ENCODE measurements at regions not wholly inside any gene's neighbourhood (a gene's known extent, or its start where the extent isn't known, plus 50 kb on each side); places are given as distances from the start of the nearest gene placed in this dataset.
"Not testable (repeated sequence)": the region's sequence is repeated elsewhere in the genome, so short reads cannot be mapped to it uniquely, and the experiment has no call there.

DNA sequence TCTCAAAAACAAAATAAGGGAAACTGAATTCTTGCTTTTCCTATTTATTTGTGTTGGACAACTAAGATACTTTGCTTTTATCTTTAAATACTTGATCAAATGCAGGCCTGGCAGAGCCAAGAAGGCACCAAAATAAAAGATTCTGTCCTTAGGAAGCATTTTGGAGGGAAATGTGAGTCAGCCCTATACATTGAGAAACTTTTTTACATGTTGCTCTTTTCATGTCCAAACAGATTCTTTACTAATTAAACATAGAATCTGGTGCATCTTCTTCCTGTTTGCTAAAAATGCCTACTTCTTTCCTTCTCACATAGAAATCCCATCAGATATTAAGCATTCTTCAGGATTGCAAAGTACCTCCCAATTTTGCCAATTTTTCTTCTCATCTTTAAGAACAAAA, 1160.4 kb downstream of the EFNA5 start:
- in situ Hi-C loops (cut with HindIII; ENCODE audit: low sequenced_read_pairs) = no loop called here

GRCh38 chr5:106508894-106509293, 1161.8 kb downstream of the EFNA5 start:
- in situ Hi-C loops (cut with HindIII; ENCODE audit: low sequenced_read_pairs) = no loop called here

GRCh38 chr5:106493910-106494309, 1176.8 kb downstream of the EFNA5 start:
- in situ Hi-C loops (cut with HindIII; ENCODE audit: low sequenced_read_pairs) = no loop called here

DNA sequence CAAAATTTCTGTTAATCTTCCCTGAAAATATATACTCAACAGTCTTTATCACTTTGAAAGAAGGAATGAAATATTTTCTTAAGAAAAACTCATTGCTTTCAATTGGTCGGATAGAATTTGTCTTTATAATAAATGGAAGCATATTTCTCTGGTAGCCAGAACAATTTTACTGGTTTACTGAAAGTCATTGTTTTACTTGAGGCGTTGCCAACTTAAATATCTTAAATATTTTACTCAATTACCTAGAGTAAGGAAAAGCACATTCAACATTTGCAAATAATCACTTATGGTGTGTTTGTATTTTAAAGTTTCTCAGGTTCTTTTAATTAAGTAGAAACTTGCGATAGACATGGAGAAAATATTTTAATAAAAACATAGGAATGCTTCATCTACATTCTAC, 1181.7 kb downstream of the EFNA5 start:
- in situ Hi-C loops (cut with HindIII; ENCODE audit: low sequenced_read_pairs) = no loop called here

GRCh38 chr5:106488407-106488806, 1182.3 kb downstream of the EFNA5 start:
- in situ Hi-C loops (cut with HindIII; ENCODE audit: low sequenced_read_pairs) = no loop called here

DNA sequence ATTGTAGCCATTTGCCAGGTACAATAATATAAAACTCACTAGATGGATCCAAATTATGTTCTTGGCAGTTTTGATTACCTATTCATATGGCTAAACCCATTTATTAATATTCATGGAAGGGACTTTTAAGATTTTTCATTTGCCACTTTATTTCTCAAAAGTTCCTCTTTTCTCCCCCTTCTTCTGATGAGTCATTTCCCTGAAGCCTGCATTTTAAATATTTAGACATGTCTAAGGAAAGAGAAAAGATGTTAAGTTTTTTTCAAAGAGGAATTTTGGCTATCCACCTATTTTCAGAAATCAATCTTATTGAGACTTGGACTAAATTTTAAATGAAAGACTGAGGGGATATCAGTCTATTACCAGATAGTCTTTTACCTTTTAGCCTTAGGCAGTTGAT, 1189.4 kb downstream of the EFNA5 start:
- in situ Hi-C loops (cut with HindIII; ENCODE audit: low sequenced_read_pairs) = no loop called here

GRCh38 chr5:106476630-106477029, 1194.1 kb downstream of the EFNA5 start:
- in situ Hi-C loops (cut with HindIII; ENCODE audit: low sequenced_read_pairs) = no loop called here

- in situ Hi-C loops (cut with HindIII; ENCODE audit: low sequenced_read_pairs) = no loop called here
These were observed 1196.7 kb downstream of the EFNA5 start for GRCh38 chr5:106474066-106474465.

GRCh38 chr5:106459541-106459940, 1211.2 kb downstream of the EFNA5 start:
- in situ Hi-C loops (cut with HindIII; ENCODE audit: low sequenced_read_pairs) = no loop called here

DNA sequence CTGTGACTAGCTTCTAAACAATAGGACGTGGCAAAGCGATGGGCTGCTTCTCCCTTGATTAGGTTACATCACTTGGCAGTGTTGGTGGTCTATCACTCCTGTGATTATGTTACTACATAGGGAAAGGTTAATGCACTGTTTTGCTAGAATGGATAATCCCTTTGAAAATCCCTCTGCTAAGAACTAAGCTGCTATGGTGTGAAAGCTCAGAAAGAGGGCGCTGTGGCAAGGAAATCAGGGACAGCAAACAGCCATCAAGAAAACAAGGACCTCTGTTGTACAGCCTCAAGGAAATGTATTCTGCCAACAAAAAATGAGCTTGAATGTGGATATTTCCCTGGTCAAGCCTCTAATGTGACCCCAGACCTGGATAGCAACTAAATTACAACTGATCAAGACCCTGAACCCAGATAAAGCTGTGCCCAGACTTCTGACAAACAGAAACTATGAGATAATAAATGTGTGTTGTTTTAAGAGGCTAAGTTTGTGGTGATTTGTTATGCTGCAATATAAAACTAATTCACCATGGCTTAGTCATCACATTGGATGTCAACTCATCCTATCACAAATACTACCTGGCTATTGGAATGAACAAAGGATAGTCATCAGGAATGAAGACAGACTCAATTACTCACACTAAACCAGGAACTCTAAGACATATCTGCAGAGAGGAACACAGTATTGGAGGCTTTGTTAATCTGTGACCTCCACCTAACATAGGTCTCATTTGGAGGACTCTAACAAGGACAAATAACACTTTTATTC, 1215.9 kb downstream of the EFNA5 start:
- in situ Hi-C loops (cut with HindIII; ENCODE audit: low sequenced_read_pairs) = no loop called here

- in situ Hi-C loops (cut with HindIII; ENCODE audit: low sequenced_read_pairs) = no loop called here
These were observed 1216.7 kb downstream of the EFNA5 start for GRCh38 chr5:106454050-106454449.

GRCh38 chr5:106451998-106452397, 1218.7 kb downstream of the EFNA5 start:
- in situ Hi-C loops (cut with HindIII; ENCODE audit: low sequenced_read_pairs) = no loop called here

GRCh38 chr5:106443746-106444145, 1227.0 kb downstream of the EFNA5 start:
- in situ Hi-C loops (cut with HindIII; ENCODE audit: low sequenced_read_pairs) = no loop called here

- in situ Hi-C loops (cut with HindIII; ENCODE audit: low sequenced_read_pairs) = no loop called here
These were observed 1235.6 kb downstream of the EFNA5 start for GRCh38 chr5:106435185-106435584.

DNA sequence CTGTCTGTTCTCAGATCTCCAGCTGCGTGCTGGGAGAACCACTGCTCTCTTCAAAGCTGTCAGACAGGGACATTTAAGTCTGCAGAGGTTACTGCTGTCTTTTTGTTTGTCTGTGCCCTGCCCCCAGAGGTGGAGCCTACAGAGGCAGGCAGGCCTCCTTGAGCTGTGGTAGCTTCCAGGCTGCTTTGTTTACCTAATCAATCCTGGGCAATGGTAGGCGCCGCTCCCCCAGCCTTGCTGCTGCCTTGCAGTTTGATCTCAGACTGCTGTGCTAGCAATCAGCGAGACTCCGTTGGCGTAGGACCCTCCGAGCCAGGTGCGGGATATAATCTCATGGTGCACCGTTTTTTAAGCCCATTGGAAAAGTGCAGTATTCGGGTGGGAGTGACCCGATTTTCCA, 1240.0 kb downstream of the EFNA5 start:
- in situ Hi-C loops (cut with HindIII; ENCODE audit: low sequenced_read_pairs) = not testable (repeated sequence)

- in situ Hi-C loops (cut with HindIII; ENCODE audit: low sequenced_read_pairs) = loop anchor here (5.0 kb wide), 1 partner anchor 36 kb away; no protein-coding TSS in a partner anchor
These were observed 1247.4 kb downstream of the EFNA5 start for GRCh38 chr5:106423109-106423897.

DNA sequence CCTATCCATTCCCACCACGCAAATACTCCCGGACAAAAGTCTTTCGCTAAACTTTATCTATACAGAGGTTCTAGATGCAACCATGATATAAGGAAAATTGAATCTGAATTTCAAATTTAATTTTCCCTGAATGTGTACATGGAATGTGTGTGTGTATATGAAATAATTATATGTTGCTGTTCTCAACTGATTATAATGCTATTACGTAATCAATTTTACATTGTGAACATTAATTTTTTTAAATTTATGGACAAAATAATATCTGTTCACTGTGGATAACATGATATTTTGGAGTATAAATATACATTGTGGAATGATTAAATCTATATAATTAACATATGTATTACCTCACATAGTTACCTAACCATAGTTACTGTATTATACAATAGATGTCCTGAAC, 1250.6 kb downstream of the EFNA5 start:
- in situ Hi-C loops (cut with HindIII; ENCODE audit: low sequenced_read_pairs) = loop anchor here (5.0 kb wide), 1 partner anchor 33 kb away; no protein-coding TSS in a partner anchor

DNA sequence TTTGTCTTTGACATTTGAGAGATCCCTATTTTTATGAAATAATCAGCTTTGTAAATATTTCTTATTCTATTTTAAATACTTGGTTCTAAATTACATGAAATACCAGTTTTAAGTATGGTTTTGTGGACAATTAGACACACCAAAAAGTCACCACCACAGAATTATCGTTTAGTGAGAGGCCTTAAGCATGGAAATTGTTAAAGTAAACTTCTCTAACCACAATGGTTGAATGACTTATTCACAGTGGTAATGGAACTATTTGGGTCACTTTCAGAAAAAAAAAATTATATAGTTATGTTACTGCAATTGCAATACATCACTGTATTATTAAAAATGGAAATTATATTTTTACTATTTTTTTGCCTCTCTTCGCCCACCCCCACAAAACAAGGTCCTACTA, 1252.5 kb downstream of the EFNA5 start:
- in situ Hi-C loops (cut with HindIII; ENCODE audit: low sequenced_read_pairs) = no loop called here

DNA sequence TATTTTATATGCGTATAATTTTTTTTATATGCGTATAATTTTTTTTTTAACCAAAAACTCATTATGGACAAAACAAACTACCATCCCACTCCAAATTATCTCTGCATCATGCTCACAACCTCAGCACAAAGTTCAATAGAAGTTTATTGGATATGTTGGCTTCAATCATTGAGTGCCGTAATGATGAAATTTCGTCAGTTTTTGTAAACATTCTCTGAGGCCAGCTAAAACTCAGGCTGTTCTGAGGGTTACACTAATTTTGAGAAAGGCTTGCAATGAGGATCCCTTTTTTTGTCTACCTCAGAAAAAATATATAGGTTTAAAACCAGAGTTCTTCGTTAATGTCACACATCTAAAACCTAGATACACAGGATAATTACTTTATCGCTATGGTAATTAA, 1253.2 kb downstream of the EFNA5 start:
- in situ Hi-C loops (cut with HindIII; ENCODE audit: low sequenced_read_pairs) = no loop called here

DNA sequence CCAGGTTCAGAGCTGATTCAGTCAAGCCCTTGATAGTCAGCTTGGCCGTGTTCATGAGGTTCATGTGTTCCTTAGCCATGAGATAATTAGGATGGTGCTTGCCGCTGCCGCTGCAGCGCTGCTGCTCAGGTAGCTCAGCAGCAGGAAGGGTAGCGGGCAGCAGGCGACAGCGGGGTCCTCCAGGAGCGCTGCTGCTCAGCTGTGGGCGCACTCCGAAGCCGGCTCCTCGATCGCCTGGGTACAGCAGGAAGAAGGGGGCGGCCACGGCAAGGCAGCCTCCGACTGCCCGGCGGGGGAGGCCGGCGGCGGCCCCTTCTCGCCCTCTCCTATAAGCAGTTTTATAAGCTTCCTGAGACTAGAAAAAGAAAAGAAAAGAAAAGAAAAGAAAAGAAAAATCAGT, 1253.6 kb downstream of the EFNA5 start:
- in situ Hi-C loops (cut with HindIII; ENCODE audit: low sequenced_read_pairs) = no loop called here

DNA sequence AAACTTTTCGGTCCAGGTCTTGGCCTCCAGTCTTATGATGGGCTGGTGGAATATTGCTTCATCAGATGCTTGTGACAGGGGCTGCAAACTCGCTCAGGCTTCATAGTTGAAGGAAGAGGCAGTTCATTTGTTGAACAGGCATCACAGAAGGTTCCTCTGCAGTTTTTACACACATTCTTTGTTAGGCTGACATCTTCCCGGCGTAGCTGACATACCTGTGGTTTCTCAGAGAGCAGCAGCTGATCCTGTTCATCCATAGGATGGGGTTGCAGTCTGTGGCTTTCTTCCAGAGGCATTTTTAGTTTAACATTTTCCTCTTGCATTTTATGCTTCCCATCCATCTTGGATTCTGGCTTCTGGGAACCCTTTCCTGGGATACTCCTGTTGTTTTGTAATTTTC, 1255.2 kb downstream of the EFNA5 start:
- in situ Hi-C loops (cut with HindIII; ENCODE audit: low sequenced_read_pairs) = no loop called here

GRCh38 chr5:106414342-106414741, 1256.4 kb downstream of the EFNA5 start:
- in situ Hi-C loops (cut with HindIII; ENCODE audit: low sequenced_read_pairs) = no loop called here

Data from endothelial cell of hepatic sinusoid (primary cell).